A549 (cell line): ENCODE measurements at regions not wholly inside any gene's neighbourhood (a gene's known extent, or its start where the extent isn't known, plus 50 kb on each side); places are given as distances from the start of the nearest gene placed in this dataset.

Experiments
- ATOH8 ChIP-seq: fragments of 250-450 bp; sonication (Bioruptor Pico); IDR thresholded peaks from 2 replicates; pipeline ENCODE4 v1.5.0; 2020; ENCODE audit warnings: low read depth, mild to moderate bottlenecking, moderate library complexity
- CTCF ChIP-seq: fragments of >200 bp; sonication (Bioruptor Twin); formaldehyde crosslinking; IDR thresholded peaks from 3 replicates; pipeline ENCODE4 v1.5.1; 2016
- PBX3 ChIP-seq: IDR thresholded peaks from 2 replicates; pipeline ENCODE4 v1.6.1; 2012
- PHF8 ChIP-seq: fragments of 200-600 bp; sonication (generic); IDR thresholded peaks from 2 replicates; pipeline ENCODE4 v1.6.1; 2016; ENCODE audit warnings: low read depth, mild to moderate bottlenecking, antibody characterized with exemption, moderate library complexity, borderline replicate concordance
- RAD21 ChIP-seq, 2 experiments: fragments of >200 bp in 1 of 2; sonication (Bioruptor Twin) in 1 of 2; formaldehyde crosslinking in 1 of 2; IDR thresholded peaks in 1 of 2; conservative IDR thresholded peaks in 1 of 2; 2 replicates in 1 of 2; 3 replicates in 1 of 2; pipeline ENCODE4 v1.6.1; 2012 to 2018; ENCODE audit warnings: inconsistent platforms in 1 of 2
- REST ChIP-seq: fragments of 200-600 bp; sonication (generic); IDR thresholded peaks from 2 replicates; pipeline ENCODE4 v1.6.1; 2016; ENCODE audit warnings: antibody characterized with exemption, mild to moderate bottlenecking, moderate library complexity

- TF ChIP-seq PHF8 = no peak
- no peak for TF ChIP-seq ATOH8 (CRISPR knock-in tag)
- TF ChIP-seq REST = no peak
- no peak for TF ChIP-seq CTCF
- no peak for TF ChIP-seq RAD21 (conservative IDR thresholded peaks at IDR 0.05 in 1 of 2, IDR thresholded peaks at IDR 0.05 in 1 of 2)
- no peak for TF ChIP-seq PBX3
Measured at GRCh38 chrX:13498238-13498637, 71.2 kb upstream of the EGFL6 start.
